ENCODE measurements at regions not wholly inside any gene's neighbourhood (a gene's known extent, or its start where the extent isn't known, plus 50 kb on each side); places are given as distances from the start of the nearest gene placed in this dataset.

DNA sequence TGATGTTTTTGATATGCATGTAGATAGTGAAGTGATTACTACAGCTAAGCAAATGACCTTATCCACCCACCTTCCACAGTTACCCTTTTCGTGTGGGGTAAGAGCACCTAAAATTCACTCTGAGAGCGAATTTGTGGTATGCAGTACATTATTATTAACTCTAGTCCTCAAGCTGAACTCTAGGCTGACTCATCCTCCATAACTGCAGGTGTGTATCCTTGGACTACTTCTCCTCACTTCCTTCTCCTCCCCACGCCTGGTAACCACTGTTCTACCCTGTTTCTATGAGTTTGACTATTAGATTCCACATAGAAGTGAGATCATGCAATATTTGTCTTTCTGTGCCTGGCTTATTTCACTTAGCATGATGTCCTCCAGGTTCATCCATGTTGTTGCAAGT, 484.6 kb downstream of the GATA3 start:
- no peak for DNase-seq (ENCODE audit: low spot score)

- DNase-seq (ENCODE audit: low spot score), result no peak
Measured at GRCh38 chr10:8543361-8544056, 489.0 kb downstream of the GATA3 start.

DNA sequence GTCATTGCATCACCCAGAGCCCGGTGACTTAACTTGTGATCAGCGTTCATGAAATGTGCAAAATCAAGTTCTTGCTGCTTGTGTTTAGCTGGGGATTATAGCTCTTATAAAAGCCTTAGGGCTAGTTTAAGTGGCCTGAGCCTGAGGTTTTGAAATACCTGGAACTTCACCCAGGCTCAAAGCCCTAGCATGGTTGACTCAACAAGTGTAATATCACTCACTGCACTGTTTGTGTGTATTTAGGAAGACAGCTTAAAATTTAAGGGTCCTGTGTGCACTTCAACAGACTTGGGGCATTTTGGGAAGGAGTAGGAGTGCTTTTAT, 489.5 kb downstream of the GATA3 start:
- DNase-seq (ENCODE audit: low spot score), result no peak

GRCh38 chr10:8544500-8544899, 490.0 kb downstream of the GATA3 start:
- no peak for DNase-seq (ENCODE audit: low spot score)

DNA sequence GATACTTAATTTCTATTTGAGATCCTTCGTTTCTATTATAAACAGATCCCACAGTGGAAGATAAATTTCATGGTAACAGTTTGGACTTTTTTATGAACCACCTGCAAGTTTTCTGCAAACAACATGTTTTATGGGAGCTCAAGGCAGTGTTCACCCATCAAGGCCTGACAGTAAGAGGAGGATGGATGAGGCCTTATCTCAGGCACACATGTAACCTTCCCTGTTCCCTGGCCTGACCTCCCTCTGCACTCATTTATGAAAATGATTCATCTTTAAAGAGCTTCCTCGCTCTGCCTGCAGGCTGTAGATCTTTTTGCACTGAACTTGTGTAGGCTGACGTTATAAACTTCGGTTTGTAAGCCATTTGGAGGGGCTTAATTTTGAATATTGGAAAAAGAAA, 500.1 kb downstream of the GATA3 start:
- DNase-seq (ENCODE audit: low spot score), result no peak

- DNase-seq (ENCODE audit: low spot score), result no peak
Measured at GRCh38 chr10:8556321-8556720, 501.8 kb downstream of the GATA3 start.

- DNase-seq (ENCODE audit: low spot score), result no peak
Measured at GRCh38 chr10:8563478-8563877, 509.0 kb downstream of the GATA3 start.

DNA sequence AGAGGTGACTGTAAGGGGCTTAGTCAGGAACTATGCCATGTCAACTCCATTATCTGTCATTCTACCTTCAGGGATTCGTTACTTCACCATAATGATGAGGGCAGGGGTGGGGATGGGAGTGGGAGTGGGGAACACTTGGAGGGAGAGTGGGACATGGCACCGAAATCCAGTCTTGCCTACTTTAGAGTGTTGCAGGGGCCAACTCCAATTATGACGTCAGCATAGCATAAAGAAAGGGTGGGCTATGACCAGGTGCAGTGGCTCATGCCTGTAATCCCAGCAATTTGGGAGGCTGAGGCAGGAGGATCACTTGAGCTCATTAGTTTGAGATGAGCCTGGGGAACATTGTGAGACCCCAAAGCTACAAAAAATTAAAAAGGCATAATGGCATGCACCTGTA, 512.2 kb downstream of the GATA3 start:
- no peak for DNase-seq (ENCODE audit: low spot score)

DNA sequence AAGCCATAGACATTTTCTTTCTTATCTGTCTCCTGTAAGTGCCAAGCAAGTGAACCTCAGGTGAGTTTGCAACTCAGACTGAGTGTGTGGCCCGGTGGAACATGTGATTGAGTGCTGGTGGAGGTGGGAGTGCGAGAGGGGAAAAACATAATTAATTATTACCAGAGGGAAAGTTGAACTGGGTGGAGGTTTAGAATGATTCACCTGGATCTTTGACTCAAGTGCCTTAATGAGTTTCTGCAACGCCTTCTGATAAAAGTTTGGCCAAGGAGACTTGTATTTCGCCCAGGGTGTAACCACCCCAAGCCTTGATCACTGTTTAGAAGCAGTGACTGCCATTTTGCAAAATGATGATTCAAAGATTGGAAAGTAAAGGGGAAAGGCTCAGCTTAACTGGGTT, 513.9 kb downstream of the GATA3 start:
- no peak for DNase-seq (ENCODE audit: low spot score)

- DNase-seq (ENCODE audit: low spot score), result no peak
Measured at GRCh38 chr10:8575620-8576019, 521.1 kb downstream of the GATA3 start.

- no peak for DNase-seq (ENCODE audit: low spot score)
Measured at GRCh38 chr10:8576281-8576680, 521.8 kb downstream of the GATA3 start.

DNA sequence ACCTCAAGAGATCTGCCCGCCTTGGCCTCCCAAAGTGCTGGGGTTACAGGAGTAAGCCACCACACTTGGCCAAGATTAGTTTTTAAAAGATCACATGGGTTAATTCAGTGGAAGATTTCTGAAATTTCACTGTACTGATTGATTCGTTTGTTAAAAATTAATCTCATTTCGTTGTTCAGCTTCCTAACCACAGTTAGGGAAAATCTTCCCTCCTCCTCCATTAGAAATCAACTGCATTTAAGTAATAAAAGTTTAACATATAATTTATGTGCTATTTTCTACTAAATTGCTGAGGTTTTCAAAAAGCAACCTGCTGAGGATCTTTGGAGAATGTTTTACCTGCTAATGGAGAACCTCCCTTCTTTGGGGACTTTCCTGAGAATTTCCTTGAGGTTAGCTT, 522.4 kb downstream of the GATA3 start:
- no peak for DNase-seq (ENCODE audit: low spot score)

DNA sequence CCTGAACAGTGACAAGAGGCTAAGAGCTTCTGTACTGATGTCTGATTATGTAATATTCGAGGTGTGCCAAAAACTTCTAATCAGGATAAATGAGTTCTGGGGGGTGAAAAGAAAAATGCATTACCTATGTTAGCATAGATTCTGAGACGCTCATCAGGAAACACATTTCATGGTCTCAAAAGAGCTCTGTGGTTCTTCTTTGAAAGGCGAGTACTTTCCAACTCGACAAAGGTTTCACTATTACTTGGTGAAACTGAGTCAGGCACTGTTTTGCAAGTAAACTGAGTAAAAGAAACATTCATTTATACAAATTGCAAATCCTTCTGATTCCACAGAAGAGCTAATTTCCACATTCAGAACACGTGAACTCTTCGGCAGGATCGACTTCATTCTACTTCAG, 523.2 kb downstream of the GATA3 start:
- no peak for DNase-seq (ENCODE audit: low spot score)

- no peak for DNase-seq (ENCODE audit: low spot score)
Measured at GRCh38 chr10:8581521-8582225, 527.2 kb downstream of the GATA3 start.

GRCh38 chr10:8583096-8583495, 528.6 kb downstream of the GATA3 start:
- DNase-seq (ENCODE audit: low spot score), result no peak

GRCh38 chr10:8584666-8585065, 530.2 kb downstream of the GATA3 start:
- no peak for DNase-seq (ENCODE audit: low spot score)

GRCh38 chr10:8586504-8586903, 532.0 kb downstream of the GATA3 start:
- DNase-seq (ENCODE audit: low spot score), result no peak

- no peak for DNase-seq (ENCODE audit: low spot score)
Measured at GRCh38 chr10:8588135-8588534, 533.6 kb downstream of the GATA3 start.

DNA sequence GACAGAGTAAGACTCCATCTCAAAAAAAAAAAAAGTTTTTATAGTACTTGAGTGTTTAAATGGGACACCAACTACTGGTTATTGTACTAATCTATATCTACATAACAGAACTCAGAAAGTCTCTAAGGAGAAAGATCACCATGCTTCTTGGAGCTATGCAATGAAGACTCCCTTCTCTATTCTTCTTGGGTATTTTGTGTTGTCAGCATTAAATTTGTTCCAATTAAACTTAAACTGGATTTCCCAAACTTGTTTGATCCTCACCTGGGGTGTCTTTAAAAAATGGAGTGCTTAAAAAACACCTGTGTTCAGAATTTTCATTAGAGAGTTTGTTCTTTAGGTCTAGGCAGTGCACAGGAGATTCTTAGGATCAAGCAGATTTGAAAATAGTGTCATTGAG, 536.0 kb downstream of the GATA3 start:
- DNase-seq (ENCODE audit: low spot score), result no peak

DNA sequence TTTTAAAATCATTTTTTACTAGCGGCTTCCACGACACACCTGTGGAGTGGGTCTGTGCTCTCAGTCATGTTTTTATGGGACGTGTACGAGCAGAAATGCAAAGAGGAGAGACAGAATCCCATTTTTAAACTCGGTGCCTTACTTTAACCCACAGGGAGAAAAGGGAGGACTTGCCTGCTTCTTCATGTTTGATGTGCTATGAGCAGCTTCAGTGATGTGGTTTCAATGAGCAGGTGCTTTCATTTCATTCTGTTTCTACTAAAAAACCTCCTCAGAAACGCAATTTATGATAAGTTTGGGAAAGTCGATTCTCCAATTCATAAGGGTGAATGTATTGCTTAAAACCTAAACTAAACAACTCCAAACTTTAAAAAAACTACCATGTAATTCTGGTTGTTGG, 537.2 kb downstream of the GATA3 start:
- no peak for DNase-seq (ENCODE audit: low spot score)

DNA sequence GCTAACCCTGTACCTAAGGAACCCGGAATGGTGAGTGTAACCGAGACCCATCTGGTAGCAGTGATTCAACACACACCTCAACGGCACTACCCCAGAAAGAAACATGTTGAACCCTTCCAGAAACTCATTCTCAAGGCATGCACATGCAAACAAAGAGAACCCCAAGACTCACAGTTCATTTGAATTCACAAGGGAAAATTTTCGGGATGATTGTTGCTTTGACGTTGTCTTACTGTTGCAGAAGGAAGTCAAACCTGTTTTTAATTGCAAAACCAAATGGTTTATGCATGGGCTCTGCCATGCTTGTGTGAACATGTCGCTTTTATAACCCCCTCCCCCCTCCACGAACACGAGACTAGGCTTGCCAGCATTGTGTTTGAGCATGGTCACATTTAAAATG, 539.7 kb downstream of the GATA3 start:
- no peak for DNase-seq (ENCODE audit: low spot score)

DNA sequence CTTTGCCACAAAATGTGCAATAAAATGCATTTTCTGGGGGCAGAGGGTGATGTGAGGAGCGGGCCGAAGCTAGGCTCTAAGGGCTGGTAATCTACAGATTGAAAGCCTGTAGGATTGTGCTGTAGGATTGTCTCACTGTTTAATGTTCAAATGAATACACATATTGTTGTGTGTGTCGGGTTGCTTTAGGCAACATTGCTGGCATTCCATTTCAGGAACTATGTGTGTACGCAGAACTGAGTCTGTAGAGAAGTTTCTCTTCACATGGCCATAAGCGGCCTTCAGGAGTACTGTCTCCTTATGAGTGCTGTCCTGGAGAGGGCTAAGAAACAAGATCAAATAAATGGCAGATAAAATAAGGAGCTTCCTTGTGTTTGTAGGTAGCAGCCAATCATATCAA, 540.2 kb downstream of the GATA3 start:
- no peak for DNase-seq (ENCODE audit: low spot score)

GRCh38 chr10:8595140-8595539, 540.7 kb downstream of the GATA3 start:
- no peak for DNase-seq (ENCODE audit: low spot score)

DNA sequence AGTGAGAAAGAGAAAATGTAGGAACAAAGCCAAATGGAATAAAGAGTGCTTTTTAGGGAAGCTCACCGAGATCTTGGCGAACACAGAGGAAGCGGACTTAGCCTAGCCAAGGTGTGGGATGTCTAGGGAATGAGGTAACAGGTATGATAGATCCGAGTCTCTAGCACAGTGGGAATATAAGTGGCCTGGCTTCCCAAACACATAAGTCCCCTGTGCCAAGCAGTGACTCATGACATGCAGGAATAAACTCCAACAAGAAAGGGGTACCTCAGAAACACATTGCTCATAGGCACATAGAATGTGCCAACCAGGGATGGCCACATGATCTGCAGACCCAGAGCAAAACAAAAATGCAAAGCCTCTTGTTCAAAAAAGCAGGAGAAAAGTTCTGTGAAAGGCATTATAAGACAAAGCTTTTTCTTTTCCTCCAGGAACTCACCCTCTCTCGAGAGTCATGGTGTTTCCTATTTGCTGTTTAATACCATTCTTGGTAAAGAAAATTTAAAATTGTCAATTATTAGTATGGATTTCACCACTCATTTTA, 542.5 kb downstream of the GATA3 start:
- DNase-seq (ENCODE audit: low spot score), result no peak
